Right lobe of liver (tissue), 4 donors: ENCODE measurements at regions not wholly inside any gene's neighbourhood (a gene's known extent, or its start where the extent isn't known, plus 50 kb on each side); places are given as distances from the start of the nearest gene placed in this dataset.

Experiments
- POLR2A ChIP-seq: fragments of 450-650 bp; IDR thresholded peaks from one replicate; pipeline ENCODE4 v1.6.1; 2017; ENCODE audit warnings: antibody characterized with exemption, mild to moderate bottlenecking
- TF ChIP-seq, protein P1 (sequence below), 4 donors: fragments of 200-600 bp in 3 of 4; fragments of 450-650 bp in 1 of 4; IDR thresholded peaks; one replicate each; pipeline versions ENCODE4 v1.5.1 to v1.8.0; 2016 to 2022; ENCODE audit warnings: antibody characterized with exemption in 4 of 4, mild to moderate bottlenecking in 2 of 4
- donor health status: DM: no; HTN: no; CAD: no.
- donor health status: DM: no; HTN: no; CAD: no.
- donor health status: DM: no; HTN: yes; CAD: no.

DNA sequence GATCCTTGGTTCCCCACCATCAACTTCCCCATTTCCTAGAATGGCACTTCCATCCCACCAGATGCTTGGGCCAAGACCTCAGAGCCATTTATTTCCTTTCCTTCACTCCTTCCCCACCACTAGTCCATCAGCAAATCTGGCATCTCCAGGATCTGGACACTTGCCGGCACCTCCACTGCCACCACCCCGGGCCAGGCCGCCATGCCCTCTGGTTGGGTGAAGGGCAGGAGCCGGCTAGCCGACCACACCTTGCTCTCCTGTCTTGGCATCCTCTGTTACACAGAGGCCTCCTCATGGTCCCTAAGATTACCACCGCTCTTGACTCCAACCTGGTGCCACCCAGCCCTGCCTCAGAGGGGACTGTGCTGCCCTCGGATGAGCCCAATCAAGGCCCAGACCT lies 104.5 kb downstream of the RMI2 start:
- TF ChIP-seq, protein P1, sequence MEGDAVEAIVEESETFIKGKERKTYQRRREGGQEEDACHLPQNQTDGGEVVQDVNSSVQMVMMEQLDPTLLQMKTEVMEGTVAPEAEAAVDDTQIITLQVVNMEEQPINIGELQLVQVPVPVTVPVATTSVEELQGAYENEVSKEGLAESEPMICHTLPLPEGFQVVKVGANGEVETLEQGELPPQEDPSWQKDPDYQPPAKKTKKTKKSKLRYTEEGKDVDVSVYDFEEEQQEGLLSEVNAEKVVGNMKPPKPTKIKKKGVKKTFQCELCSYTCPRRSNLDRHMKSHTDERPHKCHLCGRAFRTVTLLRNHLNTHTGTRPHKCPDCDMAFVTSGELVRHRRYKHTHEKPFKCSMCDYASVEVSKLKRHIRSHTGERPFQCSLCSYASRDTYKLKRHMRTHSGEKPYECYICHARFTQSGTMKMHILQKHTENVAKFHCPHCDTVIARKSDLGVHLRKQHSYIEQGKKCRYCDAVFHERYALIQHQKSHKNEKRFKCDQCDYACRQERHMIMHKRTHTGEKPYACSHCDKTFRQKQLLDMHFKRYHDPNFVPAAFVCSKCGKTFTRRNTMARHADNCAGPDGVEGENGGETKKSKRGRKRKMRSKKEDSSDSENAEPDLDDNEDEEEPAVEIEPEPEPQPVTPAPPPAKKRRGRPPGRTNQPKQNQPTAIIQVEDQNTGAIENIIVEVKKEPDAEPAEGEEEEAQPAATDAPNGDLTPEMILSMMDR (IDR thresholded peaks at IDR 0.05): no peak
- TF ChIP-seq POLR2A: no peak
